ENCODE measurements at regions not wholly inside any gene's neighbourhood (a gene's known extent, or its start where the extent isn't known, plus 50 kb on each side); places are given as distances from the start of the nearest gene placed in this dataset.

- no peak for TF ChIP-seq ZNF274 (IDR thresholded peaks at IDR 0.05; ENCODE audit: low read depth, low read length)
- no peak overlapping the region for H3K4me3 ChIP-seq (ENCODE audit: low read length)
Observed at GRCh38 chr3:10555263-10555662, 49.9 kb upstream of the ATP2B2 start.

GRCh38 chr3:10556312-10556711, 50.9 kb upstream of the ATP2B2 start:
- no peak for TF ChIP-seq ZNF274 (IDR thresholded peaks at IDR 0.05; ENCODE audit: low read depth, low read length)
- no peak overlapping the region for H3K4me3 ChIP-seq (ENCODE audit: low read length)

- no peak overlapping the region for H3K4me3 ChIP-seq (ENCODE audit: low read length)
- TF ChIP-seq ZNF274 (IDR thresholded peaks at IDR 0.05; ENCODE audit: low read depth, low read length): no peak
Observed at GRCh38 chr3:10557250-10557649, 51.9 kb upstream of the ATP2B2 start.

- no peak for TF ChIP-seq ZNF274 (IDR thresholded peaks at IDR 0.05; ENCODE audit: low read depth, low read length)
- no peak overlapping the region for H3K4me3 ChIP-seq (ENCODE audit: low read length)
Observed at GRCh38 chr3:10557781-10558373, 52.5 kb upstream of the ATP2B2 start.

DNA sequence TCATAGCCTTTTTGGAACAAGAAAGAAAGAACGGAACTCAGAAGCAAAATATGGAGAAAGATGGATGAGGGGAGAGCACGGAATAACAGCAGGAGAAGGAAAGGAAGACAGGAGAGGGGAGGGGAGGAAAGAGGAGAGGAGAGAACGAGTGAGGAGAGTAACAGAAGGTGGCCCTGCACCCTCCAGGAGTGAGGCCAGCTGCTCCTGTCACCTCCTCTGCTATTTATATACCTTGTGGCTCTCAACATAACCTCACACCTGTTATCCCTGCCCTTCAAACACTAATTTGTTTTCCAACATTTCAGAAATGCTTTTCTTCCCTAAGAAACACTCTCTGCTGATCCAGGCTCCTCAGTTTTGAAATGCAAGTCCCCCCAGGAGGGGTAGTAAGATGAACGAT, 53.4 kb upstream of the ATP2B2 start:
- no peak for TF ChIP-seq ZNF274 (IDR thresholded peaks at IDR 0.05; ENCODE audit: low read depth, low read length)
- no peak overlapping the region for H3K4me3 ChIP-seq (ENCODE audit: low read length)

- H3K4me3 ChIP-seq (ENCODE audit: low read length): no peak overlapping the region
- TF ChIP-seq ZNF274 (IDR thresholded peaks at IDR 0.05; ENCODE audit: low read depth, low read length): no peak
Observed at GRCh38 chr3:10560060-10560861, 54.9 kb upstream of the ATP2B2 start.

DNA sequence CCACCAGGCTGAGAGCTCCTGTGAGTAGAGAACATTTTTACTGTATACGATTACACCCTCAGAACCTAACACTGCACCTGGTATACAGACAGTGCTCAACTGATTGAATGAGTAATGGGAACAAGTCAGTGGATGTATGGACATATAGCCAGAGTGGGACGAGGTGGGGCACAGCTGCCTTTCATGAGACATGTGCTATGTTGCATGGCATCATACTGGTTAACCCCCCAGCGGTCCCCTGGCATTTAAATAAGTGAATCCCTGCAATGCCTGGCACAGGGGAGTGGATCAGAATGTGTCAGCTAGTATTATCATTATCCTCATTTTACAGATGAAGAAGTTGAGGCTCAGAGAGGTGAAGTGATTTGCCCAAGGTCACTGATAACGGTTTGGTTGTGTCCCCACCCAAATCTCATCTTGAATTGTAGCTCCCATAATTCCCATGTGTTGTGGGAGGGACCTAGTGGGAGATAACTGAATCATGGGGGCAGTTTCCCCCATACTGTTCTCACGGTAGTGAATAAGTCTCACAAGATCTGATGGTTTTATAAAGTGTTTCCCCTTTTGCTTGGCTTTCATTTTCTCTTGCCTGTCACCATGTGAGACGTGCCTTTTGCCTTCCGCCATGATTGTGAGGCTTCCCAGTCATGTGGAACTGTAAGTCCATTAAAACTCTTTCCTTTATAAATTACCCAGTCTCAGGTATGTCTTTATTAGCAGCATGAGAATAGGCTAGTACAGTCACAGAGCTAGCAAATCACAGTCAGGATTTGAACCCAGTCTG, 56.0 kb upstream of the ATP2B2 start:
- no peak overlapping the region for H3K4me3 ChIP-seq (ENCODE audit: low read length)
- TF ChIP-seq ZNF274 (IDR thresholded peaks at IDR 0.05; ENCODE audit: low read depth, low read length): no peak

DNA sequence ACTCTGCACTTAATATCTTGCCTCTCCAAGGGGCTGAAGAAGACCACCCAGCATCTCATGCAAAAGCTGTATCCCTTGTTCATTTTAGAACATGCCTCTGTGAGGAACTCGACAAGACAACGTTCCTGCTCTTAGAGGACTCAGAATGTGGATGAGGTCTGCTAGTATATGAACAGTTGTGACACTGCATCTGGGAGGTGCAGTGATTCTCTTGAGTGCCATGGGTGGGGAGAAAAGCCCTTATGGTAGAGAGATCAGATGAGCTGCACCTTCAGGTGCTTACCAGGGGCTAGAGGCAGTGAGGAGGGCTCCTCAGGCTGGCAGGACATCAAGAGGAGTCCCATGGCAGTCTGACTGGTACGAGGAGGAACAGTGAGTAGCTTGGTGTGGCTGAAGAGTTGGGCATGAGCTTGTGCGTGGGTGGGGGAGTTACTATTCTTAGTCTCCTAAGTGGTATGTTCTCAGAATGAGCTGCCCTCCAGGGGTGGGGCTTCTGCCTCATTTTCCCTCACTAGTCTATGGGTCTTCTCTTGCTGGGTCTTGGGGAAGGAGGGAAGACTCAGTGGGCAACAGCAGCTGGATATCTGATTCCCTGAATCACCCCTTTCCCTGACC, 56.7 kb upstream of the ATP2B2 start:
- no peak overlapping the region for H3K4me3 ChIP-seq (ENCODE audit: low read length)
- no peak for TF ChIP-seq ZNF274 (IDR thresholded peaks at IDR 0.05; ENCODE audit: low read depth, low read length)

DNA sequence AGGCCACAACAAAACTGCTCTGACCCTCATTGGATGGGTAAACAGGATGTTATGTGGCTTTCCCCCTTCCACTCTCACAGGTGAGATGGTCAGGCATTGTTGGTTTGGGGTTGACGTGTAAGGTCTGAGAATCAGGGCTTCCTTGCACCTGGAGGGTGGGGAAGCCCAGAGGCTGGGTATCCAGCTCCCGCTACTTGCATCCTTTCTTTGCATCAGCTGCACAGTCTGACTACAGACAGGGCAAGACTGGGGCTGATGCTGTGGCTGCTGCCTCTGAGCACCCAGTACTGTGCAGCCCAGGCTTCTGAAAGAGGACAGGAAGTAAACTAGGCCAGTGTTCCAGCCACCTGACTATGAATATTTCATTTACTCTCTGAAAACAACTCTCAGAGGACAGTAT, 58.0 kb upstream of the ATP2B2 start:
- no peak for TF ChIP-seq ZNF274 (IDR thresholded peaks at IDR 0.05; ENCODE audit: low read depth, low read length)
- H3K4me3 ChIP-seq (ENCODE audit: low read length): no peak overlapping the region

- no peak overlapping the region for H3K4me3 ChIP-seq (ENCODE audit: low read length)
- no peak for TF ChIP-seq ZNF274 (IDR thresholded peaks at IDR 0.05; ENCODE audit: low read depth, low read length)
Observed at GRCh38 chr3:10565814-10566213, 60.4 kb upstream of the ATP2B2 start.

DNA sequence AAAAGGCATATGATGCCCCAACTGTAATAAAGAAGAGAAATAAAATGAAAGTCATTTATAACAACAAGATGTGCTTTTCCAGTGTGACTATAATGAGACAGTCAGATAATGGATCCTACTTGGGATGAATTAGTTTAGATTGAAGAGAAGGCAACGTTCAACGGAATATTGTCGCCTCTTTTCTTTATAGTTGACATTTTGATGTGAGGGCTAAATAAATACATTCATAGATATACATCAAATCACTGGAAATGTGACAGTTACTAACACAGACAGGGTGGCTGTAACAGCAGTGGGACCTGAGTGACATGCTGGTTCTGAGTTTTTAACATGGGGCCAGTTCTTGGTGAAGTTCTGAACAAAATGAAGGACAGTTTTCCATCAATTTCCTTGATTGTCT, 61.1 kb upstream of the ATP2B2 start:
- H3K4me3 ChIP-seq (ENCODE audit: low read length): no peak overlapping the region
- TF ChIP-seq ZNF274 (IDR thresholded peaks at IDR 0.05; ENCODE audit: low read depth, low read length): no peak

DNA sequence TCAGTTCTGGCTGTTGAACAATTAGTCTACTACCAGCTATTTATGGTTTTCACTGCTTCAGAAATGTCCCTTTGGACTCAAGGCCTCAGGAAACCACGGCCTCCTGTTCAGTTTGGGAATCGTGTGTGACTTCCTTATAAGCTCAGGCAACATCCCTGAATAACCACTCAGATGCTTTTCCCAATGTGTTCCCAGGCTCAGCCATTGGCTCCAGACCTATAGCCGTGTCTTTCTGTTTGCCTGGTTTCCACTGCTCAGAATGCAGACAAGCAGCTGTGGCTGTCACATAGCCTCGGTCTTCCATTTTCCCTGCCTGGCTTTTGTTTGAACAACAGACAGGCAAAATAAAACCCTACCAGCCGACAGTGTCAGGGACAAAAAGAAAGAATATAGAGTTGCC, 63.2 kb upstream of the ATP2B2 start:
- TF ChIP-seq ZNF274 (IDR thresholded peaks at IDR 0.05; ENCODE audit: low read depth, low read length): no peak
- no peak overlapping the region for H3K4me3 ChIP-seq (ENCODE audit: low read length)

DNA sequence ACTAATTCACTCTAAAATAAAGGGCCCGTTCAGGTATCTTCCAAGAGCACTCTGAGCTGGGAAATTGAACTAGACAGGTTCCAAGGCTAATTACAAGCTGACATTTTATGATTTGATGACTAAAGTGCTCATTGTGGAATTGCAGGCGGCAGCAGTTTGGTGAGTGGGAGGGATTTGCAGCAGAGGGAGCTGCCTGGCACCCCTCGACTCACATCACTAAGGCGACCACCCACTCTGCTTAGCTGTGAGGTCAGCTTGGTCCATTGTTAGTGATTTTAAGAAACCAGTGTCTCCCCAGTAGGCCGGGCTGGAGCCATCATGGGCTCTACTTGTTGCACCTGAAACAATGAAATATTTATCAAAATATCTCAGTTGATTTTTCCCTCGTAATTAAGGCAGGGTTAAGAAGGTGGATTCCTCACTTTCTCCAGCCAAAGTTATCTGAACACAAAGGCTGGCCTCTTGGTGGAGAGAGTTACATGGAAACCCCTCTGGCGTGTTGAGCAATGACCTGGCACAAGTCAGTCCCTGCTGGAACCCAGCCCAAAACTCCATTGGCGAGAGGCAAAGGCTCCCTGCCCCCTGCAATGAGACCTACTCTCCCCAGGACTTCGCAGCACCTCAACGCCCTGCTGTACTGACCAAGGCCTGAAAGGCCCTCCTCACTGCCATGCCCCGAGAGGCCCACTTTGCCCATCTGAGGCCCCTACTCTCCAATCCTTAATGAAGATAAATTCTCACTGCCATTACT, 65.0 kb upstream of the ATP2B2 start:
- H3K4me3 ChIP-seq (ENCODE audit: low read length): no peak overlapping the region
- TF ChIP-seq ZNF274 (IDR thresholded peaks at IDR 0.05; ENCODE audit: low read depth, low read length): no peak

DNA sequence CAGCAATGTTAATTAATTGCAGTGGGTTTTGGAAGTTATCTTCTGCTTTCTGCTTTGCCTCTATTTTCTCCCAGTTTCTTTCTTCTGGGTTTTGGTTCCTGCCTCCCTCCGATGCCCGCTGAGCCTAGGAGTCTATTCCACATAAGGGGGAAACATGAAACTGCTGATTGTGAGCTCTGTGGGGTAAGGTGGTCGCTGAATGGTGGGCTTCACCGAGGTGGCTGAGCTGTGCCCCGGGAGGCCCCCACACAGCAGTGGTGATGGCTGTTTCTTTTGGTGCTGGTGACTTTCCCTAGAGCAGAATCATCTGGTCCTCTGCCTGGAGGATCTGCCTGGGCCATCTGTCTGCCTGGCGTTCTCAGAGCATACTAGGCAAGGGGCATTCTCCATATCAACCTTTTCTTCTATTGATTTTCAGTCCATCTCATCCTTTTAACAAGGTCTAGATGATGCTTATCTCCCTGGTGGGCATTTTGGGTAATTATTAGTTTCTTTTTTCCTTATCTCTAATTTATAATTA, 68.8 kb upstream of the ATP2B2 start:
- TF ChIP-seq ZNF274 (IDR thresholded peaks at IDR 0.05; ENCODE audit: low read depth, low read length): no peak
- no peak overlapping the region for H3K4me3 ChIP-seq (ENCODE audit: low read length)

Data from GM08714 (cell line).